Stimulated activated CD8-positive, alpha-beta memory T cell treated with anti-CD3 and anti-CD28 coated beads, Interleukin-15, amount 100 ng/mL, for 48 hours (primary cell): ENCODE measurements at regions not wholly inside any gene's neighbourhood (a gene's known extent, or its start where the extent isn't known, plus 50 kb on each side); places are given as distances from the start of the nearest gene placed in this dataset.

ENCODE experiments used
- DNase-seq, 2 donors: peaks; one replicate each; pipeline ENCODE4 v3.0.0-alpha.2; 2020; ENCODE audit warnings: low read depth in 2 of 2

DNA sequence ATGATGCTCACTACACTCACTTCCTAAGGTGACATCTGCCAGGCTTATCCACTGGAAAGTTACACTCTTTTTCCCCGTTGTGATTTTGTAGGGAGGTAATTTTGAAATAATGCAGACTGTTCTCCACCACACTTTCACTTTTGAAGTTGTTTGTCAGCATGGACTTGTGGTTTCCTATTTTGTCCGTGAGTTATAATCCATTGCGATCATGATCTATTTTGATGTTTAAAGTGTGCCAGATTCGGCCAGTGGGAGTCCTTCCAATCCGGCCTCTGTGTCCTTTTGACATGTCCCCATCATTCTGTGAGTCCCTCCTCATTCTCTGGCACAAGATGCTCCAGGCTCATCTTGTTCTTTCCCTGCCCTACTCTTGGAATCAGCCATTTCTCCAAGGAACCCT, 211.3 kb upstream of the KLF4 start:
- no peak for DNase-seq

- DNase-seq: no peak
These were observed 209.7 kb upstream of the KLF4 start for GRCh38 chr9:107699231-107699630.

- no peak for DNase-seq
These were observed 209.2 kb upstream of the KLF4 start for GRCh38 chr9:107698779-107699178.

DNA sequence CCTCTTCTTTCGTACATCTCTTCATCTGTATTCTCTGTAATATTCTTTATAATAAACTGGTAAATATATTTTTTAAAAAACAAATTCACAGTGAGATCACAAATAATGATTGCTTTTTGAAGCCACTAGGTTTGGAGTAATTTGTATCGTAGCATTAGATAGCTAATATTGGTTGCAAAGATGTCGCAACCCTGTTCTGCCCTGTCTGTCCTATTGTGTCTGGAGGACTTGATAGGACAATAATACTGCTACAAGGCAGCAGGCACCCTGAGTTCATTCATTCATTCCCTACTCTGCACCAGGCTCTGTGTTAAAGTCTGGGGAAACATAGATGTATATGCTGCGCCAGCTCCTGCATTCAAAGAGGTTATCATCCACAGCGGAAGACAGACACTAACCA, 206.7 kb upstream of the KLF4 start:
- no peak for DNase-seq

GRCh38 chr9:107694390-107694789, 204.8 kb upstream of the KLF4 start:
- no peak for DNase-seq

DNA sequence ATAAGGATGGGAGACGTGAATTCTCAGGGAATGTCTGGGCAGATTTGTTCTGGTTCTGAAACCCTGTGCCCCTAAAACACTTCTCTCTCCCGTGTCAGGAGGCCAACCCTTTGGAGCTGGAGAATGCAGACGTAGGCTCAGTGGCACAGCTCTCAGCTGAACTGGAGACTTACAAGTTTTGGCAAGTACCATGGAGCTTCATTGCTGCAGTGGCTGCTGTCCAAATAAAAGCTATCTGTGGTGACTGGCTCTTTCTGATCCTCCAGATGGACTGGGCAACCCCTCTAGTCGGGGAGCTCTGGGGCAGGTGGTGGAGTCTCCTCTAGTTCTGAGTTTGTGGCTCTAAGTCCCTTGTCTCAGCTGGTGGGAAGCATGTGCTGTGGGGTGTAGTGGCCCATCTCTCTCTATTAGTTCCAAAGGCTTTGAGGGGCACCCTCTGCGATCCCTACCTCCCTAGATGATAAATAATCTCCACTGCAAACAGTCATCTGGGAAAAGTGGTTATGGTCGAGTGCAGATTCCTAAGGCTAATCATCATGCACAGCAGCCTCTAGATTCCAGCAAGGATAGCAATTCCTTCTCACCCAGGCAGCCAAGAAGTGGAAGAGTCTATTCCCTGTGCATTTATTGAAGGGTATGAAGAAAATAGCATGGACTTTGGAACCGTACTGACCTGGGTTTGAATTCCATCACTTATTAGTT, 204.2 kb upstream of the KLF4 start:
- DNase-seq: no peak

GRCh38 chr9:107691664-107692063, 202.1 kb upstream of the KLF4 start:
- no peak for DNase-seq

DNA sequence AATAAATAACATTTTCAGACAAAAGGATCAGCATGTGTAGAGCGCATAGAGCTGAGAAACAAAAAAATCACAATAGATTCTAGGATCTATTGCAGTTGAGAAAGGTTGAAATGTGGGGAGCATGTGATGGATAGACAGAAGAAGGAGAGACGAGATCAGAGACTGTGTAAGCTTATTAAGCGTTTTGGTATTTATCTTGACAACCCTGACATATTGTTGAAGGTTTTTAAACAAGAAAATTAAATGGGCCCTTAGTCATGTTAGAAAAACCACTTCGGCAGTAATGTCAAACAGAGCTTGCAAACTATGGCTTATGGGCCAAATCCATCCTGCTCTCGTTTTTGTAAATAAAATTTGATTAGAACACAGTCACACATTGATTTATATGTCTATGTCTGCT, 200.5 kb upstream of the KLF4 start:
- DNase-seq: no peak

DNA sequence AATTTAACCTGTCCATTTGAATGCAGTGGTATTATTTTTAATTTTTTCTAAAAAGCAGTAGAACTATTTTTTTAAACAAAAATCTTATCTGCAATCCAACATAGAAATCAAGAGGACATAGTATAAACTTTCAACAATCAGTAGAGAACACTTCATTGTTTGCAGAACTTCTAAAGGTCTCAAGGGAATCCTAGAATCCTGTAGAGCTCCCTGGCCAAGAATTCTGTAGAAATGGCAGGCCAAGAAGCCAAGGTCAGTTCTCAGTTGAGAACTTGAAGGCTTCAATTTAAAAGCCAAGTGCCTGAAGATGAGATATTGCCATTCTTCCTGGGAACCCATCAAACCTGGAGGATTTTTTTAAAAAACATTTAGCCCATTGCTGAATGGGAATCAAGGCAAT, 199.2 kb upstream of the KLF4 start:
- no peak for DNase-seq

DNA sequence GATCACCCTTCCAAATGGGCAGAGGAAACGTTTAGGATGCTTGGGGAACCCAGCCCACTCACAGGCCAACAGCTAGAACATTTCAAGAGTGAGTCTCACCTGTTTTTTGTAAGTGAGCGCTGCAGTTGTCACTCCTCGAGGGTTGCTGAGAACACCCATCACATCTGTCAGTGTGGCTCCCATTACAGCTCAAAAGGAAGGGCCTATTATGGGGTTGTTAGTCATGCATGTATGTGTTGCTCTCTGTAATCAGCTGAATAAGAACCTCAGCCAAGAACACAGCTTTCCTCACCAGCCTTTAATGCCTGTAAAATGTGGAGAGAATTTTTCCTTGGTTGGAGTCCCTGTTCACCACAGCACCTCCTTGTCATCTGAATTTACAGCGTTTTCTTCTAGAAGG, 196.3 kb upstream of the KLF4 start:
- DNase-seq: no peak

DNA sequence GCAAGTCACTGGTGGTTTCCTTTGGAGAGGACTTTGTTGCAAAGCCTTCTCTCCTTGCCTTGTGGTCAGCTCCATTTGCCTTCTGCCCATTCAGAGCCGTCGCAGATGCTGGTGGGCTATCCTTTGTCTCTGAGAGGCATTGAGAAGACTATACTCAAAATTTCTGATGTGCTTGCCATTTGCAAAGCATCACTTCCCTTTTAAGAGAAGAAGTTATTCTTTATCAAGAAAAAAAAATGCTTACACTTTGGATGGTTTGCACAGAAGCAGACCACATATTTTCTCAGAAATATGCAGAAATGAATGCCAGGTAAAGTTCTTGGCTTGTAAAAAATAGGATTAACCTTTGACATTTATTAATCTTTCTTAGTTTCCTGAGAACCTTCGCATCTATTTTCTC, 195.8 kb upstream of the KLF4 start:
- DNase-seq: no peak

DNA sequence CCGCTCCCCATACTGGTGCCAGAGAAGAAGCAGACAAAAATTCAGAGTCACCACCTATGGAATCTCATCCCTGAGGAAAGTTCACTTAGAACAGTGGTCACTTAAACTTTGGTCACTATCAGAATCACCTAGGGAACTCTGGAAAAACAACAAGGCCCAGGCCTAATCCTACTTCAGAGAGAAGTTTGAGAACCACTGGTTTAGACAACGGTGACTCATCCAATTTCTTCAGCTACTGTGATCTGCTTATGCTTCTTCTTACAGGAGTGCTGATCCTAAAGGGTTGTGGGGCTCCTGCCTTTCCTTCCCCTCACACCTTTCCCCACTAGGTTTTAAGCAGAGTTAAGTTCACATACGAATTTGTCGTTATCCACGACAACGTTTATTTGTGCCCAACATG, 194.7 kb upstream of the KLF4 start:
- no peak for DNase-seq

GRCh38 chr9:107683566-107683965, 194.0 kb upstream of the KLF4 start:
- DNase-seq: no peak

DNA sequence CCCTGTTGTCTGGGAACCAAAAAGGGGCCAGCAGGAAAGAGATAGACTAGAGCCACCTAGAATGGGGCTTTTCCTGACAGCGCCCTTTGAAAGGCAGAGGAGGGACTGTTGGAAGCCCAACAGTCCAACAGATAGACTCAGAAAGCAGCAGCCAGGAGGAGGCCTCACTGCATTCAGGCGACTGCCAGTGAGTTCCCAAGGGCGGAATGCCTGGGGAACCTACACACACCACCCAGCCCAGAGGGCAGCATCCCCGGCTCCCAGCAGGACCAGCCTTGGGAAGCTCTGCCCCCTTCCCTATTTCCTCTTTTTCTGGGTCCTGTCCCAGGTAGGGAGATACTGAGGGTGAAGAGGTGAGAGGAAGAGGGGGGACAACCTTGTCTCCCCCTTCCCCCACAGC, 192.4 kb upstream of the KLF4 start:
- no peak for DNase-seq

- DNase-seq: no peak
These were observed 186.0 kb upstream of the KLF4 start for GRCh38 chr9:107675351-107676259.

DNA sequence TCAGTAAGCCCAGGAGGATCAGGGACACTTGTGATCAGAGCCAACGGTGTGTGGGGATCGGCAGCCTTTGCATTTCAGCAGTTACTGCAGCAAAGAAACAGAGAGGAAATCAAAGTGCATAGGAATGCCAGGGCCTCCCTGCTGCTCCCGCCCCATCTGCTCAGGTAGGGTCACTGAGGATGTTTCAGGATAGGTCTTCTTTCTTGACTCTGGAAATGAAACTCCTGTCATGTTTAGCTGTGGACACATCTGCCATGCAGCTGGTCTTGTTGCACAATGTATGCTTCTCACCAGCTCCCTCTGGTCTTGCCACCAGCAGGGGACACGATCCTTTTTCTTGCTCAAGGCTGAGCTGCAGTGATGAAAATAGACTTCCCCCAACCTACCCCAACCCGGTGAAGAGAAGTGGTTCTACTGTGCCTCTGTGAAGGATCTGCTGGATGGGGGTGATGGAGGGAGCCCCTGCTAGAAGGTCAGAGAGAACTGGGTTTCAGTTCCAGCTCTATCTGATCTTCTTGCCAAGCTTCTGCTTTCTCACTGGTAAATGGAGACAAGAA, 185.2 kb upstream of the KLF4 start:
- DNase-seq: no peak

- DNase-seq: no peak
These were observed 184.5 kb upstream of the KLF4 start for GRCh38 chr9:107673861-107674720.

DNA sequence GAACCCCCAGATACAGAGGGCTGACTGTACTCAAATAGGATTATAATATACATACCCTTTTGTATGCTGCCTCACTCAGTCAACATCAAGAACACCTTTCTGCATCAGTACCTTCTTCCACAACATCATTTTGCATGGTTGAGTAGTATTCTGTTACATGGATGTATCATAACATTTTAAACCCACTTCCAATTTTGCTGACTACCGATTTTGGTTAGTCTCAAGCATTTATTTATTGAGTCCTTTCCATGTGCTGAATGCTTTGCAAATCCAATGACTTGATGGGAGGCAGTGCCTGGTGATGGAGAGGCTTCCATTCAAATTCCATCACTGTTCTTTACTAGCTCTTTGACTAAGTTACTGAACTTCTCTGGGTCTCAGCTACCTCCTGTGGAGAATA, 182.0 kb upstream of the KLF4 start:
- DNase-seq: no peak

- no peak for DNase-seq
These were observed 179.9 kb upstream of the KLF4 start for GRCh38 chr9:107669422-107669821.

GRCh38 chr9:107667231-107668070, 177.9 kb upstream of the KLF4 start:
- DNase-seq: no peak

GRCh38 chr9:107665057-107665456, 175.5 kb upstream of the KLF4 start:
- DNase-seq: no peak
